WTC11 (cell line): ENCODE measurements at regions not wholly inside any gene's neighbourhood (a gene's known extent, or its start where the extent isn't known, plus 50 kb on each side); places are given as distances from the start of the nearest gene placed in this dataset.

Experiments
- ATAC-seq: fragments of 200-7000 bp; cut with Tn5 transposase; 2 replicates; pipeline ENCODE4 v1.10.0; 2021; ENCODE audit warnings: mild to moderate bottlenecking, moderate library complexity
- CTCF ChIA-PET: fragments of 300-600 bp; sonication (Branson Sonifier 250); formaldehyde crosslinking; loops from one replicate; lab custom pipeline; 2021; ENCODE audit warnings: antibody characterized with exemption; lab: Charles Lee
- POLR2A ChIA-PET: fragments of 350-600 bp; sonication (Branson Sonifier 250); formaldehyde crosslinking; loops from one replicate; lab custom pipeline; 2021; ENCODE audit warnings: antibody characterized with exemption; lab: Charles Lee
- DNase-seq: peaks from one replicate; pipeline ENCODE4 v3.0.0; 2021; ENCODE audit warnings: low spot score
- H3K27ac Mint-ChIP-seq: 2 replicates; pipeline ENCODE4 v1.8.0; 2021; ENCODE audit warnings: mixed read lengths
- H3K27me3 Mint-ChIP-seq: 2 replicates; pipeline ENCODE4 v1.8.0; 2021; ENCODE audit warnings: low read depth, mild to moderate bottlenecking, moderate library complexity, mixed read lengths
- H3K36me3 Mint-ChIP-seq: 2 replicates; pipeline ENCODE4 v1.8.0; 2021; ENCODE audit warnings: mixed read lengths
- H3K4me1 Mint-ChIP-seq: 2 replicates; pipeline ENCODE4 v1.8.0; 2022; ENCODE audit warnings: mixed read lengths
- H3K4me3 Mint-ChIP-seq: 2 replicates; pipeline ENCODE4 v1.8.0; 2021; ENCODE audit warnings: mild to moderate bottlenecking, moderate library complexity, mixed read lengths
- H3K9me3 Mint-ChIP-seq: 2 replicates; pipeline ENCODE4 v1.8.0; 2021; ENCODE audit warnings: mixed read lengths
- ESRRA ChIP-seq: sonication (generic); formaldehyde crosslinking; IDR thresholded peaks from 2 replicates; pipeline ENCODE4 v1.8.1; 2022; ENCODE audit warnings: mild to moderate bottlenecking, missing genetic modification reagents, borderline replicate concordance
- GABPB1 ChIP-seq: sonication (generic); formaldehyde crosslinking; IDR thresholded peaks from 2 replicates; pipeline ENCODE4 v1.8.1; 2023; ENCODE audit warnings: mild to moderate bottlenecking, missing genetic modification reagents
- GRHL2 ChIP-seq: fragments of 250-450 bp; sonication (Bioruptor Pico); IDR thresholded peaks from 2 replicates; pipeline ENCODE4 v1.8.0; 2022; ENCODE audit warnings: mild to moderate bottlenecking, moderate library complexity; ENCODE audit not compliant: insufficient replicate concordance, severe bottlenecking
- GTF2I ChIP-seq: fragments of 250-450 bp; sonication (Bioruptor Pico); conservative IDR thresholded peaks from 2 replicates; pipeline ENCODE4 v1.4.0; 2021; ENCODE audit warnings: mild to moderate bottlenecking
- JAZF1 ChIP-seq: fragments of 250-450 bp; sonication (Bioruptor Pico); IDR thresholded peaks from 2 replicates; pipeline ENCODE4 v1.9.0; 2021; ENCODE audit warnings: moderate library complexity, mild to moderate bottlenecking, inconsistent platforms
- JUN ChIP-seq: sonication (generic); formaldehyde crosslinking; IDR thresholded peaks from 2 replicates; pipeline ENCODE4 v1.8.0; 2023; ENCODE audit warnings: mild to moderate bottlenecking, missing genetic modification reagents
- MAX ChIP-seq: sonication (generic); formaldehyde crosslinking; IDR thresholded peaks from 2 replicates; pipeline ENCODE4 v1.8.0; 2022; ENCODE audit warnings: mild to moderate bottlenecking, missing genetic modification reagents
- MXD4 ChIP-seq: fragments of 250-450 bp; sonication (Bioruptor Pico); IDR thresholded peaks from 2 replicates; pipeline ENCODE4 v1.8.0; 2021; ENCODE audit warnings: mild to moderate bottlenecking, moderate library complexity, borderline replicate concordance
- NR1H2 ChIP-seq: sonication (generic); formaldehyde crosslinking; IDR thresholded peaks from 2 replicates; pipeline ENCODE4 v1.9.0; 2021; ENCODE audit warnings: mild to moderate bottlenecking, moderate library complexity, missing genetic modification reagents
- OVOL2 ChIP-seq: fragments of 250-450 bp; sonication (Bioruptor Pico); IDR thresholded peaks from 2 replicates; pipeline ENCODE4 v1.9.0; 2021; ENCODE audit warnings: mild to moderate bottlenecking, borderline replicate concordance
- RELA ChIP-seq: sonication (generic); formaldehyde crosslinking; IDR thresholded peaks from 2 replicates; pipeline ENCODE4 v1.8.1; 2022; ENCODE audit warnings: missing genetic modification reagents, mild to moderate bottlenecking, borderline replicate concordance
- TEAD1 ChIP-seq: sonication (generic); formaldehyde crosslinking; IDR thresholded peaks from 2 replicates; pipeline ENCODE4 v1.8.0; 2022; ENCODE audit warnings: mild to moderate bottlenecking, missing genetic modification reagents
- TEAD4 ChIP-seq: sonication (generic); formaldehyde crosslinking; IDR thresholded peaks from 2 replicates; pipeline ENCODE4 v1.8.0; 2022; ENCODE audit warnings: mild to moderate bottlenecking, missing genetic modification reagents
- ZBTB21 ChIP-seq: sonication (generic); formaldehyde crosslinking; IDR thresholded peaks from 2 replicates; pipeline ENCODE4 v1.8.1; 2023; ENCODE audit warnings: mild to moderate bottlenecking, missing genetic modification reagents, borderline replicate concordance
- ZNF121 ChIP-seq: sonication (generic); formaldehyde crosslinking; IDR thresholded peaks from 2 replicates; pipeline ENCODE4 v1.8.0; 2023; ENCODE audit warnings: missing genetic modification reagents
- ZNF138 ChIP-seq: sonication (generic); formaldehyde crosslinking; conservative IDR thresholded peaks from 2 replicates; pipeline ENCODE4 v1.8.1; 2022; ENCODE audit warnings: mild to moderate bottlenecking, moderate library complexity, missing genetic modification reagents
- ZNF532 ChIP-seq: fragments of 250-450 bp; sonication (Bioruptor Pico); IDR thresholded peaks from 2 replicates; pipeline ENCODE4 v1.9.0; 2021; ENCODE audit warnings: mild to moderate bottlenecking, borderline replicate concordance
- ZSCAN18 ChIP-seq: fragments of 250-450 bp; sonication (Bioruptor Pico); IDR thresholded peaks from 2 replicates; pipeline ENCODE4 v2.1.2; 2022; ENCODE audit warnings: mild to moderate bottlenecking, moderate library complexity
- TF ChIP-seq, protein P1 (sequence below): sonication (generic); formaldehyde crosslinking; IDR thresholded peaks from 2 replicates; pipeline ENCODE4 v1.8.0; 2022; ENCODE audit warnings: missing genetic modification reagents
- TF ChIP-seq, protein P2 (sequence below): sonication (generic); formaldehyde crosslinking; conservative IDR thresholded peaks from 2 replicates; pipeline ENCODE4 v1.8.1; 2022; ENCODE audit warnings: mild to moderate bottlenecking, missing genetic modification reagents
- TF ChIP-seq, protein P3 (sequence below): sonication (generic); formaldehyde crosslinking; IDR thresholded peaks from 2 replicates; pipeline ENCODE4 v1.8.1; 2023; ENCODE audit warnings: mild to moderate bottlenecking, missing genetic modification reagents, moderate library complexity

DNA sequence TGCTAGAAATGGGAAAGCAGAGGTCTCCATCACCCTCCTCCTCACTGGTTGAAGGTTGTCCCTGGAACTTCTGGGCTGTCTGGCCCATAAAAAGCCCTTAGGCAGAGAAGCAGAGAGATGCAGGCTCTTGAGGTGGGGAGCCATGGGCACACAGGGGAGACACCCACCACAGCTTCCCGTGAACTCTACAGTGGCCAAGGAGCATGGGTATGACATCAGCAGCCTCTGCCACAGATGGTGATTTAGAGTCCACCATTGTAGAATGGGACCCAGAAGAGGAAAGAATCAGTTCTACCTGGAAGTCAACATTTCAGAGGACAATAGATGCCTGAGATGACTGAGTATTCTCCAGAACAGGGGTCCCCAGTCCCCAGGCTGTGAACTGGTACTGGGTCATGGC is 105.6 kb upstream of the LRRN1 start (continued):
- TF ChIP-seq, protein P1, sequence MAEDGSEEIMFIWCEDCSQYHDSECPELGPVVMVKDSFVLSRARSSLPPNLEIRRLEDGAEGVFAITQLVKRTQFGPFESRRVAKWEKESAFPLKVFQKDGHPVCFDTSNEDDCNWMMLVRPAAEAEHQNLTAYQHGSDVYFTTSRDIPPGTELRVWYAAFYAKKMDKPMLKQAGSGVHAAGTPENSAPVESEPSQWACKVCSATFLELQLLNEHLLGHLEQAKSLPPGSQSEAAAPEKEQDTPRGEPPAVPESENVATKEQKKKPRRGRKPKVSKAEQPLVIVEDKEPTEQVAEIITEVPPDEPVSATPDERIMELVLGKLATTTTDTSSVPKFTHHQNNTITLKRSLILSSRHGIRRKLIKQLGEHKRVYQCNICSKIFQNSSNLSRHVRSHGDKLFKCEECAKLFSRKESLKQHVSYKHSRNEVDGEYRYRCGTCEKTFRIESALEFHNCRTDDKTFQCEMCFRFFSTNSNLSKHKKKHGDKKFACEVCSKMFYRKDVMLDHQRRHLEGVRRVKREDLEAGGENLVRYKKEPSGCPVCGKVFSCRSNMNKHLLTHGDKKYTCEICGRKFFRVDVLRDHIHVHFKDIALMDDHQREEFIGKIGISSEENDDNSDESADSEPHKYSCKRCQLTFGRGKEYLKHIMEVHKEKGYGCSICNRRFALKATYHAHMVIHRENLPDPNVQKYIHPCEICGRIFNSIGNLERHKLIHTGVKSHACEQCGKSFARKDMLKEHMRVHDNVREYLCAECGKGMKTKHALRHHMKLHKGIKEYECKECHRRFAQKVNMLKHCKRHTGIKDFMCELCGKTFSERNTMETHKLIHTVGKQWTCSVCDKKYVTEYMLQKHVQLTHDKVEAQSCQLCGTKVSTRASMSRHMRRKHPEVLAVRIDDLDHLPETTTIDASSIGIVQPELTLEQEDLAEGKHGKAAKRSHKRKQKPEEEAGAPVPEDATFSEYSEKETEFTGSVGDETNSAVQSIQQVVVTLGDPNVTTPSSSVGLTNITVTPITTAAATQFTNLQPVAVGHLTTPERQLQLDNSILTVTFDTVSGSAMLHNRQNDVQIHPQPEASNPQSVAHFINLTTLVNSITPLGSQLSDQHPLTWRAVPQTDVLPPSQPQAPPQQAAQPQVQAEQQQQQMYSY (CRISPR knock-in tag), result no peak
- TF ChIP-seq, protein P2, sequence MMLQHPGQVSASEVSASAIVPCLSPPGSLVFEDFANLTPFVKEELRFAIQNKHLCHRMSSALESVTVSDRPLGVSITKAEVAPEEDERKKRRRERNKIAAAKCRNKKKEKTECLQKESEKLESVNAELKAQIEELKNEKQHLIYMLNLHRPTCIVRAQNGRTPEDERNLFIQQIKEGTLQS (CRISPR knock-in tag), result no peak
- TF ChIP-seq MXD4 (CRISPR knock-in tag), result no peak

- no peak for TF ChIP-seq GABPB1 (CRISPR knock-in tag)
- POLR2A ChIA-PET, result no interaction called here
- Mint-ChIP-seq H3K4me3 (no peak overlapping the region), H3K9me3 (peaks cover 63% of the 10 kb centered on the region), H3K27me3 (peaks cover 2% of the 10 kb centered on the region; the same call in 1 of the 2 replicates), H3K4me1 (0 out of 2 replicates have a peak, but pooled peaks cover 2% of the 10 kb centered on the region), H3K27ac (no peak overlapping the region), H3K36me3 (peaks cover 36% of the 10 kb centered on the region)
- DNase-seq (no peak), ATAC-seq (no peak)
- CTCF ChIA-PET, result no interaction called here
These were observed 109.4 kb upstream of the LRRN1 start for GRCh38 chr3:3689601-3690375.

GRCh38 chr3:3686907-3687648 is 112.2 kb upstream of the LRRN1 start:
- H3K4me1 Mint-ChIP-seq, result 0 out of 2 replicates have a peak, but pooled peaks cover 2% of the 10 kb centered on the region
- no peak overlapping the region for H3K4me3 Mint-ChIP-seq
- CTCF ChIA-PET, result no interaction called here
- H3K27me3 Mint-ChIP-seq, result peaks cover 2% of the 10 kb centered on the region; the same call in 1 of the 2 replicates
- no peak for DNase-seq
- H3K36me3 Mint-ChIP-seq, result peaks cover 23% of the 10 kb centered on the region
- TF ChIP-seq MXD4 (CRISPR knock-in tag) (no peak), RELA (CRISPR knock-in tag) (no peak), ZNF532 (no peak), ZNF121 (CRISPR knock-in tag) (no peak), JUN (CRISPR knock-in tag) (no peak), MAX (CRISPR knock-in tag) (no peak), ZSCAN18 (CRISPR knock-in tag) (no peak), JAZF1 (no peak), GTF2I (no peak), ZNF138 (CRISPR knock-in tag) (no peak), NR1H2 (CRISPR knock-in tag) (no peak), ESRRA (CRISPR knock-in tag) (no peak), GRHL2 (CRISPR knock-in tag) (no peak), ZBTB21 (CRISPR knock-in tag) (no peak), TEAD4 (CRISPR knock-in tag) (no peak), TEAD1 (CRISPR knock-in tag) (no peak), OVOL2 (CRISPR knock-in tag) (no peak)
- TF ChIP-seq, protein P3, sequence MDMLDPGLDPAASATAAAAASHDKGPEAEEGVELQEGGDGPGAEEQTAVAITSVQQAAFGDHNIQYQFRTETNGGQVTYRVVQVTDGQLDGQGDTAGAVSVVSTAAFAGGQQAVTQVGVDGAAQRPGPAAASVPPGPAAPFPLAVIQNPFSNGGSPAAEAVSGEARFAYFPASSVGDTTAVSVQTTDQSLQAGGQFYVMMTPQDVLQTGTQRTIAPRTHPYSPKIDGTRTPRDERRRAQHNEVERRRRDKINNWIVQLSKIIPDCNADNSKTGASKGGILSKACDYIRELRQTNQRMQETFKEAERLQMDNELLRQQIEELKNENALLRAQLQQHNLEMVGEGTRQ, result no peak
- ATAC-seq, result no peak
- H3K27ac Mint-ChIP-seq, result no peak overlapping the region
- peaks cover 54% of the 10 kb centered on the region for H3K9me3 Mint-ChIP-seq
- POLR2A ChIA-PET, result no interaction called here
